SK-N-SH (cell line): ENCODE measurements at regions not wholly inside any gene's neighbourhood (a gene's known extent, or its start where the extent isn't known, plus 50 kb on each side); places are given as distances from the start of the nearest gene placed in this dataset.
A peak's percentile ranks its signal among the peaks of the same experiment; 100 is the strongest.

Experiments
- CTCF ChIA-PET: fragments of 300-600, 350-600 bp; formaldehyde crosslinking; extraction: SDS; loops from one replicate; lab custom pipeline; 2021; lab: Yijun Ruan, JAX
- POLR2A ChIA-PET: fragments of 350-600 bp; sonication (Branson Sonifier 250); formaldehyde crosslinking; extraction: SDS; loops from one replicate; lab custom pipeline; 2020; ENCODE audit warnings: antibody characterized with exemption, inconsistent platforms; lab: Yijun Ruan, JAX
- DNase-seq: peaks from one replicate; pipeline ENCODE4 v3.0.0; 2012
- H2AFZ ChIP-seq: fragments of 200-600 bp; sonication (generic); 2 replicates; pipeline ENCODE4 v1.8.1; 2016; ENCODE audit warnings: antibody characterized with exemption, mild to moderate bottlenecking, low read depth
- H3F3A ChIP-seq: fragments of 200-600 bp; sonication (generic); replicated peaks from 2 replicates; pipeline ENCODE3; 2016; ENCODE audit warnings: antibody characterized with exemption, mild to moderate bottlenecking; ENCODE audit not compliant: insufficient read depth
- H3K27ac ChIP-seq, 2 experiments: fragments of 200-500 bp in 1 of 2; fragments of 200-600 bp in 1 of 2; sonication (Bioruptor generic) in 1 of 2; sonication (generic), shearing (Covaris generic) in 1 of 2; 2 replicates each; pipeline versions ENCODE4 v1.5.1 to v1.6.1; 2014 to 2016; ENCODE audit warnings: low read depth in 2 of 2, inconsistent platforms in 1 of 2, low read length in 1 of 2, mild to moderate bottlenecking in 1 of 2, mixed read lengths in 1 of 2
- H3K27me3 ChIP-seq: fragments of 200-600 bp; sonication (generic), shearing (Covaris generic); 2 replicates; pipeline ENCODE4 v1.6.1; 2016; ENCODE audit warnings: mixed run types; ENCODE audit not compliant: insufficient read depth
- H3K36me3 ChIP-seq, 2 experiments: fragments of 200-500 bp in 1 of 2; fragments of 200-600 bp in 1 of 2; sonication (Bioruptor generic) in 1 of 2; sonication (generic) in 1 of 2; replicated peaks in 1 of 2; 2 replicates each; pipeline versions ENCODE3 to v1.5.1; 2014 to 2016; ENCODE audit warnings: low read length in 1 of 2, mild to moderate bottlenecking in 1 of 2; ENCODE audit not compliant: insufficient read depth in 2 of 2, control insufficient read depth in 1 of 2
- H3K4me1 ChIP-seq, 2 experiments: fragments of 200-500 bp in 1 of 2; fragments of 200-600 bp in 1 of 2; sonication (Bioruptor generic) in 1 of 2; sonication (generic), shearing (Covaris generic) in 1 of 2; 2 replicates each; pipeline versions ENCODE4 v1.5.1 to v1.6.1; 2014 to 2016; ENCODE audit warnings: low read depth in 1 of 2, low read length in 1 of 2, mixed run types in 1 of 2; ENCODE audit not compliant: insufficient read depth in 2 of 2, control insufficient read depth in 1 of 2
- H3K4me2 ChIP-seq: fragments of 200-600 bp; sonication (generic), shearing (Covaris generic); 2 replicates; pipeline ENCODE4 v1.6.1; 2017; ENCODE audit warnings: mixed run types
- H3K4me3 ChIP-seq, 2 experiments: fragments of 200-500 bp in 1 of 2; fragments of 200-600 bp in 1 of 2; sonication (Bioruptor generic) in 1 of 2; sonication (generic), shearing (Covaris generic) in 1 of 2; 2 replicates each; pipeline versions ENCODE4 v1.5.1 to v1.8.1; 2014 to 2016; ENCODE audit warnings: low read depth in 2 of 2, inconsistent platforms in 1 of 2, low read length in 1 of 2, mild to moderate bottlenecking in 1 of 2, mixed read lengths in 1 of 2, moderate library complexity in 1 of 2
- H3K79me2 ChIP-seq: fragments of 200-600 bp; sonication (generic); 2 replicates; pipeline ENCODE4 v1.8.1; 2017; ENCODE audit warnings: mild to moderate bottlenecking; ENCODE audit not compliant: insufficient read depth
- H3K9ac ChIP-seq: fragments of 200-600 bp; sonication (generic); 2 replicates; pipeline ENCODE4 v1.6.1; 2017; ENCODE audit warnings: mixed run types
- H3K9me2 ChIP-seq: fragments of 200-600 bp; sonication (generic); 2 replicates; pipeline ENCODE4 v1.6.1; 2017; ENCODE audit warnings: mixed run types
- H3K9me3 ChIP-seq: fragments of 200-600 bp; sonication (generic); 2 replicates; pipeline ENCODE4 v1.6.1; 2017; ENCODE audit warnings: mixed run types, mild to moderate bottlenecking, moderate library complexity
- H4K20me1 ChIP-seq: fragments of 200-600 bp; sonication (generic); 2 replicates; pipeline ENCODE4 v1.6.1; 2017; ENCODE audit warnings: mild to moderate bottlenecking, mixed run types; ENCODE audit not compliant: insufficient read depth
- CHD2 ChIP-seq: fragments of 150-350 bp; IDR thresholded peaks from 2 replicates; pipeline ENCODE4 v1.6.1; 2018; ENCODE audit warnings: low read length; ENCODE audit not compliant: partially characterized antibody
- CTCF ChIP-seq: fragments of 200-600 bp; sonication (generic); IDR thresholded peaks from 2 replicates; pipeline ENCODE4 v1.6.1; 2017; ENCODE audit warnings: antibody characterized with exemption, mild to moderate bottlenecking, moderate library complexity
- ELF1 ChIP-seq: IDR thresholded peaks from 2 replicates; pipeline ENCODE4 v1.4.0; 2012
- EP300 ChIP-seq, 2 experiments: IDR thresholded peaks; 2 replicates each; pipeline versions ENCODE4 v1.4.0 to v1.6.1; 2012; ENCODE audit warnings: borderline replicate concordance in 1 of 2, low read depth in 1 of 2, low read length in 1 of 2
- EZH2phosphoT487 ChIP-seq: fragments of 200-600 bp; sonication (generic); IDR thresholded peaks from 2 replicates; pipeline ENCODE4 v1.6.1; 2017; ENCODE audit warnings: low read depth, mixed run types, mild to moderate bottlenecking, antibody characterized with exemption, moderate library complexity, borderline replicate concordance
- FOSL2 ChIP-seq: IDR thresholded peaks from 2 replicates; pipeline ENCODE4 v1.4.0; 2012; ENCODE audit warnings: low read depth, mild to moderate bottlenecking, moderate library complexity, borderline replicate concordance
- FOXJ3 ChIP-seq: sonication (generic); formaldehyde crosslinking; IDR thresholded peaks from 2 replicates; pipeline ENCODE4 v1.5.1; 2020; ENCODE audit warnings: mild to moderate bottlenecking, missing genetic modification reagents
- FOXM1 ChIP-seq: IDR thresholded peaks from 2 replicates; pipeline ENCODE4 v1.4.0; 2012; ENCODE audit warnings: low read depth, mild to moderate bottlenecking
- GABPA ChIP-seq: IDR thresholded peaks from 2 replicates; pipeline ENCODE4 v1.4.0; 2012; ENCODE audit warnings: low read depth, mild to moderate bottlenecking
- GATA2 ChIP-seq: sonication (generic); formaldehyde crosslinking; IDR thresholded peaks from 2 replicates; pipeline ENCODE4 v1.5.0; 2020; ENCODE audit warnings: mild to moderate bottlenecking, missing genetic modification reagents
- JUND ChIP-seq: IDR thresholded peaks from 2 replicates; pipeline ENCODE4 v1.4.0; 2012
- MEF2A ChIP-seq: IDR thresholded peaks from 2 replicates; pipeline ENCODE4 v1.4.0; 2012; ENCODE audit warnings: low read depth, borderline replicate concordance
- MXI1 ChIP-seq: IDR thresholded peaks from 2 replicates; pipeline ENCODE4 v1.6.1; 2012; ENCODE audit warnings: mild to moderate bottlenecking, low read depth, low read length, improper control_type of control experiment
- NFIC ChIP-seq: IDR thresholded peaks from 2 replicates; pipeline ENCODE4 v1.4.0; 2012; ENCODE audit warnings: borderline replicate concordance
- NRF1 ChIP-seq: IDR thresholded peaks from 2 replicates; pipeline ENCODE4 v1.6.1; 2012; ENCODE audit warnings: low read depth, mild to moderate bottlenecking, low read length
- POLR2AphosphoS5 ChIP-seq: IDR thresholded peaks from 2 replicates; pipeline ENCODE4 v1.6.1; 2012; ENCODE audit warnings: low read depth, low read length
- RAD21 ChIP-seq: IDR thresholded peaks from 2 replicates; pipeline ENCODE4 v1.6.1; 2012; ENCODE audit warnings: mild to moderate bottlenecking, low read length
- REST ChIP-seq: IDR thresholded peaks from 2 replicates; pipeline ENCODE4 v1.6.1; 2012; ENCODE audit warnings: mild to moderate bottlenecking, low read depth, low read length, moderate library complexity
- RFX5 ChIP-seq: IDR thresholded peaks from 2 replicates; pipeline ENCODE4 v1.6.1; 2012; ENCODE audit warnings: mild to moderate bottlenecking, improper control_type of control experiment, low read length
- RXRA ChIP-seq: IDR thresholded peaks from 2 replicates; pipeline ENCODE4 v1.4.0; 2012; ENCODE audit warnings: low read depth, mild to moderate bottlenecking, borderline replicate concordance
- SIN3A ChIP-seq: IDR thresholded peaks from 2 replicates; pipeline ENCODE4 v1.6.1; 2012; ENCODE audit warnings: low read depth, mild to moderate bottlenecking, low read length, moderate library complexity, borderline replicate concordance
- SMC3 ChIP-seq: IDR thresholded peaks from 2 replicates; pipeline ENCODE4 v1.6.1; 2012; ENCODE audit warnings: low read depth, low read length, improper control_type of control experiment
- TAF1 ChIP-seq: IDR thresholded peaks from 2 replicates; pipeline ENCODE4 v1.6.1; 2012; ENCODE audit warnings: low read depth, mild to moderate bottlenecking, low read length, moderate library complexity, borderline replicate concordance
- TCF12 ChIP-seq: IDR thresholded peaks from 2 replicates; pipeline ENCODE4 v1.4.0; 2012
- USF1 ChIP-seq: IDR thresholded peaks from 2 replicates; pipeline ENCODE4 v1.4.0; 2012; ENCODE audit warnings: low read depth, borderline replicate concordance
- YY1 ChIP-seq: IDR thresholded peaks from 2 replicates; pipeline ENCODE4 v1.4.0; 2012; ENCODE audit warnings: low read depth, mild to moderate bottlenecking
- WGBS: methylation state at CpG from one replicate; pipeline ENCODE4 v1.1.6; 2017; ENCODE audit warnings: low lambda C conversion rate; 5-methylcytosine and 5-hydroxymethylcytosine counted together
- TF ChIP-seq, protein P1 (sequence below): IDR thresholded peaks from 2 replicates; pipeline ENCODE4 v1.4.0; 2012; ENCODE audit warnings: low read depth
- TF ChIP-seq, protein P2 (sequence below): IDR thresholded peaks from 2 replicates; pipeline ENCODE4; 2012

- H3K27ac ChIP-seq, result peak overlapping the region in 1 of 2 experiments; percentile 65; a peak in 2 of 4 replicates
- H3F3A ChIP-seq, result peaks cover 16% of the 10 kb centered on the region
- H3K27me3 ChIP-seq, result no peaks in the 10 kb centered on the region
- whole genome bisulfite sequencing, result 65% methylated on average over 5 of the region's 5 CpGs
- peaks cover 0 to 12% of the 10 kb centered on the region in 2 experiments; a peak in 2 of 4 replicates for H3K4me1 ChIP-seq
- POLR2A ChIA-PET, result no interaction called here
- CTCF ChIA-PET, result interaction anchor here (1.6 kb wide), 1 partner anchor 11 kb away, joined by 5 read pairs; no protein-coding TSS in a partner anchor
- peak overlapping the region; percentile 6; the same call in 1 of the 2 replicates for H3K4me2 ChIP-seq
- no peaks in the 10 kb centered on the region for H3K79me2 ChIP-seq
- H4K20me1 ChIP-seq, result no peaks in the 10 kb centered on the region
- H2AFZ ChIP-seq, result no peak overlapping the region
- H3K9me3 ChIP-seq, result 0 out of 2 replicates have a peak, but pooled peaks cover 2% of the 10 kb centered on the region
- no peaks in the 10 kb centered on the region for H3K9me2 ChIP-seq
- H3K9ac ChIP-seq, result no peak overlapping the region
- H3K4me3 ChIP-seq, result no peak overlapping the region
- DNase-seq, result no peak
- H3K36me3 ChIP-seq, result no peaks in the 10 kb centered on the region
- TF ChIP-seq EZH2phosphoT487 (no peak), GABPA (no peak), RAD21 (no peak), FOSL2 (peak; percentile 91), FOXM1 (no peak), CTCF (no peak), JUND (peak; percentile 81), REST (no peak), FOXJ3 (CRISPR knock-in tag) (no peak), EP300 (IDR thresholded peaks at IDR 0.05; ENCODE audit: borderline replicate concordance in 1 of 2, low read depth in 1 of 2, low read length in 1 of 2) (no peak), SMC3 (no peak), RFX5 (no peak), MEF2A (no peak), NFIC (peak; percentile 92), YY1 (no peak), GATA2 (CRISPR knock-in tag) (no peak), USF1 (no peak), RXRA (no peak), TCF12 (peak; percentile 61), POLR2AphosphoS5 (peak; percentile 43; the same call in 1 of the 2 replicates), TAF1 (no peak), MXI1 (no peak), SIN3A (no peak), NRF1 (no peak), CHD2 (no peak), ELF1 (no peak)
- TF ChIP-seq, protein P1, sequence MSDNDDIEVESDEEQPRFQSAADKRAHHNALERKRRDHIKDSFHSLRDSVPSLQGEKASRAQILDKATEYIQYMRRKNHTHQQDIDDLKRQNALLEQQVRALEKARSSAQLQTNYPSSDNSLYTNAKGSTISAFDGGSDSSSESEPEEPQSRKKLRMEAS, result peak; percentile 89
- TF ChIP-seq, protein P2, sequence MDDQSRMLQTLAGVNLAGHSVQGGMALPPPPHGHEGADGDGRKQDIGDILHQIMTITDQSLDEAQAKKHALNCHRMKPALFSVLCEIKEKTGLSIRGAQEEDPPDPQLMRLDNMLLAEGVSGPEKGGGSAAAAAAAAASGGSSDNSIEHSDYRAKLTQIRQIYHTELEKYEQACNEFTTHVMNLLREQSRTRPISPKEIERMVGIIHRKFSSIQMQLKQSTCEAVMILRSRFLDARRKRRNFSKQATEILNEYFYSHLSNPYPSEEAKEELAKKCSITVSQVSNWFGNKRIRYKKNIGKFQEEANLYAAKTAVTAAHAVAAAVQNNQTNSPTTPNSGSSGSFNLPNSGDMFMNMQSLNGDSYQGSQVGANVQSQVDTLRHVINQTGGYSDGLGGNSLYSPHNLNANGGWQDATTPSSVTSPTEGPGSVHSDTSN, result no peak
Observed at GRCh38 chr3:64295594-64295993, 70.3 kb upstream of the PRICKLE2 start.
